GM21619 (cell line): ENCODE measurements at regions not wholly inside any gene's neighbourhood (a gene's known extent, or its start where the extent isn't known, plus 50 kb on each side); places are given as distances from the start of the nearest gene placed in this dataset.

Experiments used
- ATAC-seq: cut with Tn5 transposase; IDR thresholded peaks from one replicate; pipeline ENCODE4 v1.9.1; 2021; ENCODE audit not compliant: unreplicated experiment

DNA sequence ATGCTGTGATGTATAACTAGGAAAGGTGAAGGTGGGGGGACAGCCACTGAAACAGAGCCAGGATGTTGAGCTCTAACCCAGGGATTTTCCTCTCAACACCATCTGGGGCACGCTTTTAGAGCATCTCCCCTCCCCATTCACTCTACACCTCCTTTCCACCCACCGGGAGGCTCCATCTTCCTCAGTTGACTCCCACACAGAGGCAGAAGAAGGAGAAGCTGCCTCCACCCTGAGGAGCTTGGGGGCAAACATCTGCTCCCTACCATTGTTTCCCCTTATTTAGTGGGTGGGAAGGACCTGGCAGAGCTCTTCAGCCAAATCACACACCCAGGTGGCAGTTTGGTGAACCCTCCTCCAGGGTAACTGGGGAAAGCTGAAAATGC, 50.0 kb upstream of the ADA2 start:
- no peak for ATAC-seq
